ENCODE measurements at regions not wholly inside any gene's neighbourhood (a gene's known extent, or its start where the extent isn't known, plus 50 kb on each side); places are given as distances from the start of the nearest gene placed in this dataset.
"Not testable (repeated sequence)": the region's sequence is repeated elsewhere in the genome, so short reads cannot be mapped to it uniquely, and the experiment has no call there.

DNA sequence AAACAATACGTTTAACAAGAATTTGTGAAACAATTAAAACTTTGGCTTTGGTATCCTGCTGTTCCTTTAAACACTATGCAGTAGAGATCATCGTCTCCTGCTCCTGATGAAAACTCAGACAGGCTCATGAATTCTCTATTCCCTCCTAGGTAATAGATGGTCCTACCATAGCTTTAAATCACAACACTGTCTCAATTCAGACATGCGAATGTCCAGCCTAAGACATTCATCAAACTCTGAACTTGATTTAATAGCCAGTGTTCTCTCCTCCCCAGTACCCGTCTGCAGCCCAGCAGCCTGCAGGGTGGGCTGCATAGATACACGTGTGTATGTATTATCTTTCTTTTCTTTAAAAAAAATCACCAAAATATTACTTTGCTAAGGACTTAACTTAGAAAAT is 232.8 kb downstream of the TTLL2 start:
- no peak for DNase-seq (ENCODE audit: low read depth, low spot score)
- TF ChIP-seq, protein P1, sequence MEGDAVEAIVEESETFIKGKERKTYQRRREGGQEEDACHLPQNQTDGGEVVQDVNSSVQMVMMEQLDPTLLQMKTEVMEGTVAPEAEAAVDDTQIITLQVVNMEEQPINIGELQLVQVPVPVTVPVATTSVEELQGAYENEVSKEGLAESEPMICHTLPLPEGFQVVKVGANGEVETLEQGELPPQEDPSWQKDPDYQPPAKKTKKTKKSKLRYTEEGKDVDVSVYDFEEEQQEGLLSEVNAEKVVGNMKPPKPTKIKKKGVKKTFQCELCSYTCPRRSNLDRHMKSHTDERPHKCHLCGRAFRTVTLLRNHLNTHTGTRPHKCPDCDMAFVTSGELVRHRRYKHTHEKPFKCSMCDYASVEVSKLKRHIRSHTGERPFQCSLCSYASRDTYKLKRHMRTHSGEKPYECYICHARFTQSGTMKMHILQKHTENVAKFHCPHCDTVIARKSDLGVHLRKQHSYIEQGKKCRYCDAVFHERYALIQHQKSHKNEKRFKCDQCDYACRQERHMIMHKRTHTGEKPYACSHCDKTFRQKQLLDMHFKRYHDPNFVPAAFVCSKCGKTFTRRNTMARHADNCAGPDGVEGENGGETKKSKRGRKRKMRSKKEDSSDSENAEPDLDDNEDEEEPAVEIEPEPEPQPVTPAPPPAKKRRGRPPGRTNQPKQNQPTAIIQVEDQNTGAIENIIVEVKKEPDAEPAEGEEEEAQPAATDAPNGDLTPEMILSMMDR (IDR thresholded peaks at IDR 0.05; ENCODE audit: low read depth, low read length), result no peak
- H3K4me3 ChIP-seq (ENCODE audit: low read depth, low read length), result no peak overlapping the region
- in situ Hi-C loops (cut with HindIII; ENCODE audit: low sequenced_read_pairs), result no loop called here

DNA sequence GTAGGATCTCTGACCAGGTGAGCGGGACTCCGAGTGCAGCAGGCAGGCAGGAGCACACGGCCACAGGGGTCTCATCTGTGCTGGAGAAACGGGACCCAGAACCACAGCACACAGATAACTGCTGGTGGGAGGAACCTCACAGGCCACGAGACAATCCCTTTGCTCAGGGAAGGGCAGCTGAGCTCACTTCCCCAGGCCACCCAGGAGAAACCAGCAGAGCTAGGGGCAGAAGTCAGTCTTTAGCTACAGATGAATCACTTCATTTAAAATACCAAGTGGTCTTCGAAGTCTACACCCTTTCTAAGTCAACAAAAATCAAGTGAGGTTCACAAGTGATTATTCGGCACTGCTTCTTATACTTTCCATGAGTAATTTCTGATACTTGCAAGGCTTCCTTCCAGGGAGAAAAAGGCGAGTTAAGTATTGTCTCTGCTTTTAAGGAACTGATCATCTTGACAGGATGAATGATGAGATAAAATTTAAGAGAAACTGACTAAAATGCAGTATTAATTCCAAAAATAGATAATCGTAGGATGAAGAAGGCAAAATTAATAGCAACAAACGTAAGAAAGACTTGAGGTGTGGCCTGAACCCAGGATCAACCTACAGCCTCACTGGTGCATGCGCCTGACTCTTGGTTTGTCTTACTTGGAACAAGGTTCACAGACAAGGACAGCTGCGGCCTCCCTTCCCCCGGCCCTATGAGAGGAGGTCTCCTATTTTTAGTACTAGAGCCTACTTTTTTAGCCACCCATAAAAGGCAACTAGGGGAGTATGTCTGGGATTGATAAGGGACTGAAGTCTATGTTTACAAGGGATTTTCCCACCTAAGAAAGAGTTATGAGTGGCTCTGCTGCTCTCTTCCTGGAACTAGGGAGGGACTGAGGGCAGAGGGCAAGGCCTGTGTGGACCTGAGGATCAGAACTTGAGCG is 233.6 kb downstream of the TTLL2 start:
- in situ Hi-C loops (cut with HindIII; ENCODE audit: low sequenced_read_pairs), result no loop called here
- TF ChIP-seq, protein P1 (IDR thresholded peaks at IDR 0.05; ENCODE audit: low read depth, low read length), result no peak
- DNase-seq (ENCODE audit: low read depth, low spot score), result peak; percentile 37
- H3K4me3 ChIP-seq (ENCODE audit: low read depth, low read length), result no peak overlapping the region

GRCh38 chr6:167559675-167560479 is 235.0 kb downstream of the TTLL2 start:
- no peak overlapping the region for H3K4me3 ChIP-seq (ENCODE audit: low read depth, low read length)
- TF ChIP-seq, protein P1 (IDR thresholded peaks at IDR 0.05; ENCODE audit: low read depth, low read length), result no peak
- in situ Hi-C loops (cut with HindIII; ENCODE audit: low sequenced_read_pairs), result no loop called here
- no peak for DNase-seq (ENCODE audit: low read depth, low spot score)

DNA sequence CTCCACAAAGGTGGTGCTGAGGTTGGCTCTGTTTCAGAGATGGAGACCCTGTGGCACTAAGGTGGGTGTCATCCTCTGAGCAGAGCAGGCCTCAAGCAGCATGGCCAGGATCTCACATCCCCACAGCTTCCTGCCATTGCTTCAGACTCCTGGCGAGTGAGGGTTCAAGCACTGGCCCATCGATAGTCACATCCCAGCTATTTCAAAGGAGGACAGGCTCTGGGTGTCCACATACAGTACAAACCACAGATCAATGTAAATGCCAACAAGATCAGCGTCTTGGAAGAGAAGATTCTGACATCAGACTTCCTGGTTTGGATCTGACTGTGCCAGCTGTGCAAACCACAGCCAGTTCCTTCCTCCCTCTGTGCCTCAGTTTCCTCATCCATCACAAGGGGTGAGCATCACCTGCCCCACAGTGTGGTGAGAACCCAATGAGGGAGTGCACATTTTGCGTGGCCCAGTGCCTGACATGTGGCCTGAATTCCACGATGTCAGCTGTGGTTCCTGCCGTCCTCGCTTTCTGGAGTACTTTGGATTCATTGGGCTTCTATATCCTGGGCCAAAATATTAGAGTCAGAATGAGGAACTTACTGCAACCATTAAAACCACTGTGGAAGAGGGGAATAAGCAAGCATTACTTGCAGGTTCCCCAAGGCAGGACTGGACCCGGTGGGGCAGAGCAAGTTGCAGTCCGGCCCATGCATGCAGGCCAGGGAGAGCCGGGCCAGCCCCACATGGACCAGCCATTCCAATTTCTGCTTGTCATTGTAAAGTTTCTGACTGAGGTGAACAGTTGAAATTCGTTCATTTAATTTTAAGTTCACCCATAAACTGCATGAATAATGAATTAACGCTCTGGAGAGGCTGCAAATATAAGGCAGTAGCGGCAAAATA is 236.0 kb downstream of the TTLL2 start:
- TF ChIP-seq, protein P1 (IDR thresholded peaks at IDR 0.05; ENCODE audit: low read depth, low read length), result no peak
- no peak for DNase-seq (ENCODE audit: low read depth, low spot score)
- in situ Hi-C loops (cut with HindIII; ENCODE audit: low sequenced_read_pairs), result no loop called here
- H3K4me3 ChIP-seq (ENCODE audit: low read depth, low read length), result no peak overlapping the region

GRCh38 chr6:167562862-167563261 is 238.0 kb downstream of the TTLL2 start:
- in situ Hi-C loops (cut with HindIII; ENCODE audit: low sequenced_read_pairs); H3K4me3 ChIP-seq (ENCODE audit: low read depth, low read length); DNase-seq (ENCODE audit: low read depth, low spot score): not testable (repeated sequence)

DNA sequence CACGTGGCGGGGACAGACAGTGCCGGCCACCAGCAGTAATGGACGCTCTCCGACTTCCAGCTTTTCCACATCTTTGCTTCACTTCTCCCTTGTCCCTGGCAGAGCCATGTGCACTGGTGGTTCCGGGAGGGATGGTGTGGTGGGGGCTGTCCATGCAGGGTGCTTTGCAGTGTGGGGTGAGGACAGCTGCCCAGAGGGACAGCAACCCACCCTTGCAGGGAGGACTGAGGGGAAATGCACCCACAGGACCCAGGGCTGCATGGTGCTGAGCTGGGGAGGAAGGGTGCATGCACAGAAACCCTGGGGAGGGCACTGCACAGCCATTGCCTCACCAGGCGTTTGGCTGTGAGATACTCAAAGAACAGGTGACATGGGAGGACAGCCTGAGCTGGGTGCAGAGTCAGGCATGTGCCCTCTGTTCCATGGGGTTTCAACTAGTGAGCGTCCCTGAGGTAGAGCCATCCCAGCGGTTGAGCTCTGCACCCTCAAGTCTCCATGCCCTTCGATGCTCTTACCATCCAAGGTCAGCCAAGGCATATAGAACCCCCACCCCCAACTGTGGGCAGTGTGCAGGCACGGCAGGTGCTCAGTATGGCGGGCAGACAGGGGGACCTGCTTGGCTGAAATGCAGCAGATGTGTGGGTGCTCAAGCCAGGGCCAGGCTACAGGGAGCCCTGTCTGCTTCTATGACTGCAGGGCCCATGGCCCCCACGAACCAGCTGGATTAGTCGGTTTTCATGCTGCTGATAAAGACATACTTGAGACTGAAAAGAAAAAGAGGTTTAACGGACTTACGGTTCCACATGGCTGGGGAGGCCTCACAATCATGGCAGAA is 239.7 kb downstream of the TTLL2 start:
- in situ Hi-C loops (cut with HindIII; ENCODE audit: low sequenced_read_pairs), result no loop called here
- DNase-seq (ENCODE audit: low read depth, low spot score), result no peak
- TF ChIP-seq, protein P1 (IDR thresholded peaks at IDR 0.05; ENCODE audit: low read depth, low read length), result no peak

More for the DNA sequence above, 239.7 kb downstream of the TTLL2 start:
- no peak overlapping the region for H3K4me3 ChIP-seq (ENCODE audit: low read depth, low read length)
